HL-60 (cell line): ENCODE measurements at regions not wholly inside any gene's neighbourhood (a gene's known extent, or its start where the extent isn't known, plus 50 kb on each side); places are given as distances from the start of the nearest gene placed in this dataset.

Source experiments
- DNase-seq, 2 experiments: peaks; one replicate each; pipeline ENCODE4 v3.0.0-alpha.2; 2010 to 2020; ENCODE audit warnings: low read depth in 1 of 2, low spot score in 1 of 2
- H3K27ac ChIP-seq: fragments of 250-450 bp; sonication (Bioruptor Pico); replicated peaks from 2 replicates; pipeline ENCODE4 v1.5.1; 2020; ENCODE audit warnings: mild to moderate bottlenecking, moderate library complexity
- H3K27me3 ChIP-seq: fragments of 250-450 bp; sonication (Bioruptor Pico); 2 replicates; pipeline ENCODE4 v1.5.1; 2021; ENCODE audit warnings: mild to moderate bottlenecking, moderate library complexity; ENCODE audit not compliant: insufficient read depth, poor library complexity, severe bottlenecking
- H3K4me3 ChIP-seq: replicated peaks from 2 replicates; pipeline ENCODE4 v1.5.1; 2011; ENCODE audit warnings: mild to moderate bottlenecking, control low read depth, low read length; ENCODE audit not compliant: insufficient read depth
- GABPA ChIP-seq: IDR thresholded peaks from 2 replicates; pipeline ENCODE4 v1.6.1; 2012; ENCODE audit warnings: low read depth
- POLR2AphosphoS5 ChIP-seq: IDR thresholded peaks from 2 replicates; pipeline ENCODE4 v1.6.1; 2012; ENCODE audit warnings: low read depth
- SPI1 ChIP-seq: IDR thresholded peaks from 2 replicates; pipeline ENCODE4 v1.6.1; 2012; ENCODE audit warnings: low read depth, mild to moderate bottlenecking, borderline replicate concordance
- TF ChIP-seq, protein P1 (sequence below): IDR thresholded peaks from 2 replicates; pipeline ENCODE4 v1.6.1; 2012; ENCODE audit warnings: low read depth; ENCODE audit not compliant: insufficient replicate concordance
- TF ChIP-seq, protein P2 (sequence below): IDR thresholded peaks from one replicate; pipeline ENCODE4 v1.5.1; 2011; ENCODE audit warnings: low read length, control low read depth, inconsistent platforms; ENCODE audit not compliant: insufficient read depth

DNA sequence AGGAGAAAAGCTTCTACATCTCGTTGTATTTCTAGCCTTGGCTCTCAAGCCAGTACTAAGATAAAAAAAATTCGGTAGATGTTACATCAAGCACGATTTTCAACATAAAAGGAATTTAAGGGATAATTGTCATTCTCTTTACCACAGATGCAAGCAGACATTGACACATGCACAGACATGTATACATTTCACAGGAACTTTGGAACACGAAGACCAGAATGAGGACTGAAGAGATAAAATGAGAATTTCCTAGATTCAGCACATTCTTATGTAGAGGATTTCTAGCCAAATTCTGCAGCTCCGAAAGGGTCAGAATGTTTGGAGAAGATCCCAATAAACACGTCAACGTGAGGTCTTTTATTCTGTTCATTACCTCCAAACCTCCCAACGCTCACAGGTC, 284.5 kb upstream of the ARGLU1 start:
- Histone ChIP-seq H3K4me3 (no peak overlapping the region), H3K27me3 (no peaks in the 10 kb centered on the region), H3K27ac (no peak overlapping the region)
- TF ChIP-seq POLR2AphosphoS5 (no peak), GABPA (no peak), SPI1 (no peak)
- TF ChIP-seq, protein P1, sequence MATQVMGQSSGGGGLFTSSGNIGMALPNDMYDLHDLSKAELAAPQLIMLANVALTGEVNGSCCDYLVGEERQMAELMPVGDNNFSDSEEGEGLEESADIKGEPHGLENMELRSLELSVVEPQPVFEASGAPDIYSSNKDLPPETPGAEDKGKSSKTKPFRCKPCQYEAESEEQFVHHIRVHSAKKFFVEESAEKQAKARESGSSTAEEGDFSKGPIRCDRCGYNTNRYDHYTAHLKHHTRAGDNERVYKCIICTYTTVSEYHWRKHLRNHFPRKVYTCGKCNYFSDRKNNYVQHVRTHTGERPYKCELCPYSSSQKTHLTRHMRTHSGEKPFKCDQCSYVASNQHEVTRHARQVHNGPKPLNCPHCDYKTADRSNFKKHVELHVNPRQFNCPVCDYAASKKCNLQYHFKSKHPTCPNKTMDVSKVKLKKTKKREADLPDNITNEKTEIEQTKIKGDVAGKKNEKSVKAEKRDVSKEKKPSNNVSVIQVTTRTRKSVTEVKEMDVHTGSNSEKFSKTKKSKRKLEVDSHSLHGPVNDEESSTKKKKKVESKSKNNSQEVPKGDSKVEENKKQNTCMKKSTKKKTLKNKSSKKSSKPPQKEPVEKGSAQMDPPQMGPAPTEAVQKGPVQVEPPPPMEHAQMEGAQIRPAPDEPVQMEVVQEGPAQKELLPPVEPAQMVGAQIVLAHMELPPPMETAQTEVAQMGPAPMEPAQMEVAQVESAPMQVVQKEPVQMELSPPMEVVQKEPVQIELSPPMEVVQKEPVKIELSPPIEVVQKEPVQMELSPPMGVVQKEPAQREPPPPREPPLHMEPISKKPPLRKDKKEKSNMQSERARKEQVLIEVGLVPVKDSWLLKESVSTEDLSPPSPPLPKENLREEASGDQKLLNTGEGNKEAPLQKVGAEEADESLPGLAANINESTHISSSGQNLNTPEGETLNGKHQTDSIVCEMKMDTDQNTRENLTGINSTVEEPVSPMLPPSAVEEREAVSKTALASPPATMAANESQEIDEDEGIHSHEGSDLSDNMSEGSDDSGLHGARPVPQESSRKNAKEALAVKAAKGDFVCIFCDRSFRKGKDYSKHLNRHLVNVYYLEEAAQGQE: no peak
- TF ChIP-seq, protein P2, sequence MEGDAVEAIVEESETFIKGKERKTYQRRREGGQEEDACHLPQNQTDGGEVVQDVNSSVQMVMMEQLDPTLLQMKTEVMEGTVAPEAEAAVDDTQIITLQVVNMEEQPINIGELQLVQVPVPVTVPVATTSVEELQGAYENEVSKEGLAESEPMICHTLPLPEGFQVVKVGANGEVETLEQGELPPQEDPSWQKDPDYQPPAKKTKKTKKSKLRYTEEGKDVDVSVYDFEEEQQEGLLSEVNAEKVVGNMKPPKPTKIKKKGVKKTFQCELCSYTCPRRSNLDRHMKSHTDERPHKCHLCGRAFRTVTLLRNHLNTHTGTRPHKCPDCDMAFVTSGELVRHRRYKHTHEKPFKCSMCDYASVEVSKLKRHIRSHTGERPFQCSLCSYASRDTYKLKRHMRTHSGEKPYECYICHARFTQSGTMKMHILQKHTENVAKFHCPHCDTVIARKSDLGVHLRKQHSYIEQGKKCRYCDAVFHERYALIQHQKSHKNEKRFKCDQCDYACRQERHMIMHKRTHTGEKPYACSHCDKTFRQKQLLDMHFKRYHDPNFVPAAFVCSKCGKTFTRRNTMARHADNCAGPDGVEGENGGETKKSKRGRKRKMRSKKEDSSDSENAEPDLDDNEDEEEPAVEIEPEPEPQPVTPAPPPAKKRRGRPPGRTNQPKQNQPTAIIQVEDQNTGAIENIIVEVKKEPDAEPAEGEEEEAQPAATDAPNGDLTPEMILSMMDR: no peak
- DNase-seq: no peak

DNA sequence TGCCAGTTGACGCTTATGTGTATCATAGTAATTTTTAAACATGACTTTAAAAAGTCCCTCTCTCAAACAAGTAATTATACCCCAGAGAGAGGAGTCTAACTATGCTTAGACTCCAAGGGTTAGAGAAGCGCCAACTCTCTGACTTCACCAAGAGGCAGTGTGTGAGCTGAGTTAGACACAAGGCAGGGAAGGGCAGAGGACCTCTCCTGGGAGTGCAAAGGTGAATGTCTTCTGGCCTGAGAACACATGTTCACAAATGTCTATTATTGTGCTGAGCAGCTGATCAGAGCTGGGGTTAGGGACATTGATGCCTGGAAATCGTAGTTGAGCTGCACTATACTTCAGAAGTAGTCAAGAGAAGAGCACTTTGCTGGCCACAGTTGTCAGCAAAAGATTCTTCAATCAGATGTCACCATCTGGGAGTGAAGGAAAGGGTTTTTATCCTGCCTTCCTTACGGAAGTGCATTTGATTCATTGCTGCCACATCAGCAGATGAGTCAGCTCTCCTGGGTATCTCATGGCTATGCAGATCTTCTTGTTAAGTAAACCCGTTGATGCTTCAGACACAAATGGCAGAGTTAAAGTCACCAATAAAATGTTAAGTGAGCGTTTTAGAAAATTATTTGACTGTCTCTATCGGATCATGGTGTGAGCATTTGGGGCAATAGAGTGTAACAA, 283.2 kb upstream of the ARGLU1 start:
- no peak for TF ChIP-seq SPI1
- TF ChIP-seq GABPA: no peak
- TF ChIP-seq POLR2AphosphoS5: no peak
- TF ChIP-seq, protein P1: no peak
- TF ChIP-seq, protein P2: no peak
- no peak for DNase-seq
- Histone ChIP-seq H3K4me3 (no peak overlapping the region), H3K27ac (no peak overlapping the region), H3K27me3 (no peaks in the 10 kb centered on the region)

DNA sequence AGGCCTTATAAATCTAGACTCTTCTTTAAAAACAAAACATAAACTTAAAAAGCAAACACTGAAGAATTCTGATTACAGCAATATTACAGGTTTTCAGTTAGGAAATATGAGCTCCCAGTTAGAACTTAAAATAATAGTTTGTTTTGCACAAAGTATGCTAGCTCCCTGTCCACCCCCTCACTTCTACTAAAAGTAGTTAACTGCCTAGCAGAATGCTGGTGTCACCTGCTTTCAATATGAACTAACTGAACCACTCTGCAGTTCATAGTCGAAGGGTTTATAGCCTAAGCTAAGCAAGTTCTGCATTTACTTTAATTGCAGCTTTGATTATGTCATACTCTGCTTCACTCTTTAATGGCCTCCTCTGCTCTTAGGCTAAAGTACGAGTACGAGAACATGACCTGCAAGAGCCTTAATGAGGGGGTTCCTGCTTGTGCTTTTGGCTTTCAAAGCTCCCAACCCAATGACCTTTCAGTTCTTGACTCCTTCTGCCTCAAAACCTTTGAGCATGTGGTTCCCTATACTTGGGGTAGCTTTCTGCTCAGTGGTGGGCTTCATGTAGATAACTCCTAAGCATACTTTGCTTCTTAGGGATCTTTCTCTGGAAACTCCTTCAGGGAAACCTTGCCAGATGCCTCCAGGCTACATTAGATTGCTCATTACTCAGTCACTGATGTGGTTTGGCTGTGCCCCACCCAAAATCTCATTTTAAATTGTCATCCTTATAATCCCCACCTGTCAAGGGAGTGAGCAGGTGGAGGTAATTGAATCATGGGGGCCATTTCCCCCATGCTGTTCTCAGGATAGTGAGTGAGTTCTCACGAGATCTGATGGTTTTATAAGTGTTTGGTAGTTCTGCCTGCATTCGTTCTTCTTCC, 278.9 kb upstream of the ARGLU1 start:
- no peak for TF ChIP-seq SPI1
- TF ChIP-seq POLR2AphosphoS5: no peak
- TF ChIP-seq GABPA: no peak
- TF ChIP-seq, protein P2: no peak
- TF ChIP-seq, protein P1: no peak
- no peak overlapping the region for H3K27ac ChIP-seq
- no peaks in the 10 kb centered on the region for H3K27me3 ChIP-seq
- no peak for DNase-seq
- no peak overlapping the region for H3K4me3 ChIP-seq
